H9 (cell line): ENCODE measurements at regions not wholly inside any gene's neighbourhood (a gene's known extent, or its start where the extent isn't known, plus 50 kb on each side); places are given as distances from the start of the nearest gene placed in this dataset.

Experiments
- DNase-seq: peaks from one replicate; pipeline ENCODE4 v3.0.0-alpha.2; 2017
- H2AFZ ChIP-seq: one replicate; pipeline ENCODE4 v1.6.1; 2013; ENCODE audit warnings: mild to moderate bottlenecking, low read length, control low read depth, moderate library complexity
- H2AK5ac ChIP-seq: 2 replicates; pipeline ENCODE4 v1.6.1; 2013; ENCODE audit warnings: low read length, control low read depth, mixed read lengths; ENCODE audit not compliant: insufficient read length
- H2BK120ac ChIP-seq: one replicate; pipeline ENCODE4 v1.6.1; 2013; ENCODE audit warnings: low read depth, mild to moderate bottlenecking, low read length, control low read depth, inconsistent platforms; ENCODE audit not compliant: poor library complexity, severe bottlenecking
- H2BK12ac ChIP-seq: 2 replicates; pipeline ENCODE4 v1.6.1; 2013; ENCODE audit warnings: low read length, control low read depth, mixed read lengths, low read depth; ENCODE audit not compliant: insufficient read length
- H2BK15ac ChIP-seq: 2 replicates; pipeline ENCODE4 v1.6.1; 2013; ENCODE audit warnings: low read depth, low read length, control low read depth
- H2BK20ac ChIP-seq: one replicate; pipeline ENCODE4 v1.6.1; 2013; ENCODE audit warnings: low read depth, mild to moderate bottlenecking, low read length, control low read depth, inconsistent platforms; ENCODE audit not compliant: poor library complexity, severe bottlenecking
- H2BK5ac ChIP-seq: 2 replicates; pipeline ENCODE4 v1.6.1; 2013; ENCODE audit warnings: low read length, control low read depth, mixed read lengths; ENCODE audit not compliant: insufficient read length
- H3K14ac ChIP-seq: 2 replicates; pipeline ENCODE4 v1.6.1; 2013; ENCODE audit warnings: low read length, control low read depth; ENCODE audit not compliant: insufficient read depth
- H3K18ac ChIP-seq: 2 replicates; pipeline ENCODE4 v1.6.1; 2013; ENCODE audit warnings: low read depth, mild to moderate bottlenecking, mixed read lengths, low read length, control low read depth; ENCODE audit not compliant: insufficient read length
- H3K23ac ChIP-seq: 2 replicates; pipeline ENCODE4 v1.6.1; 2013; ENCODE audit warnings: low read length, control low read depth, mixed read lengths, low read depth; ENCODE audit not compliant: insufficient read length
- H3K23me2 ChIP-seq: 2 replicates; pipeline ENCODE4 v1.6.1; 2013; ENCODE audit warnings: low read depth, mild to moderate bottlenecking, mixed read lengths, low read length, control low read depth; ENCODE audit not compliant: insufficient read length, poor library complexity, severe bottlenecking
- H3K27ac ChIP-seq: 2 replicates; pipeline ENCODE4 v1.5.1; 2013; ENCODE audit warnings: low read length, control low read depth, mixed read lengths, low read depth; ENCODE audit not compliant: insufficient read length
- H3K27me3 ChIP-seq: 2 replicates; pipeline ENCODE4 v1.6.1; 2013; ENCODE audit warnings: low read length, control low read depth, inconsistent platforms; ENCODE audit not compliant: insufficient read depth
- H3K4ac ChIP-seq: 2 replicates; pipeline ENCODE4 v1.6.1; 2013; ENCODE audit warnings: low read depth, mild to moderate bottlenecking, control low read depth, inconsistent platforms, low read length, moderate library complexity
- H3K4me1 ChIP-seq: 2 replicates; pipeline ENCODE4 v1.6.1; 2013; ENCODE audit warnings: low read length, control low read depth, inconsistent platforms; ENCODE audit not compliant: insufficient read depth
- H3K4me2 ChIP-seq: 2 replicates; pipeline ENCODE4 v1.6.1; 2013; ENCODE audit warnings: low read length, control low read depth, mixed read lengths; ENCODE audit not compliant: insufficient read length, insufficient read depth
- H3K56ac ChIP-seq: 2 replicates; pipeline ENCODE4 v1.6.1; 2013; ENCODE audit warnings: low read depth, mild to moderate bottlenecking, mixed read lengths, low read length, control low read depth; ENCODE audit not compliant: insufficient read length
- H3K79me1 ChIP-seq: 2 replicates; pipeline ENCODE4 v1.6.1; 2013; ENCODE audit warnings: low read depth, mild to moderate bottlenecking, moderate library complexity, low read length, control low read depth, inconsistent platforms; ENCODE audit not compliant: insufficient read depth, poor library complexity, severe bottlenecking
- H3K79me2 ChIP-seq: 2 replicates; pipeline ENCODE4 v1.6.1; 2013; ENCODE audit warnings: low read length, control low read depth, inconsistent platforms; ENCODE audit not compliant: insufficient read depth
- H3K9ac ChIP-seq: 2 replicates; pipeline ENCODE4 v1.6.1; 2013; ENCODE audit warnings: low read length, control low read depth, mixed read lengths; ENCODE audit not compliant: insufficient read length; ENCODE audit errors: extremely low read depth
- H3K9me3 ChIP-seq: one replicate; pipeline ENCODE4 v1.6.1; 2013; ENCODE audit warnings: low read depth, low read length, inconsistent platforms; ENCODE audit not compliant: control insufficient read depth
- H3T11ph ChIP-seq: one replicate; pipeline ENCODE4 v1.6.1; 2013; ENCODE audit warnings: mild to moderate bottlenecking, low read length, control low read depth, inconsistent platforms
- H4K20me1 ChIP-seq: one replicate; pipeline ENCODE4 v1.6.1; 2013; ENCODE audit not compliant: control insufficient read depth, insufficient read length, insufficient read depth
- H4K5ac ChIP-seq: 2 replicates; pipeline ENCODE4 v1.6.1; 2013; ENCODE audit warnings: low read depth, mild to moderate bottlenecking, mixed read lengths, low read length, control low read depth; ENCODE audit not compliant: insufficient read length
- H4K8ac ChIP-seq: replicated peaks from 2 replicates; pipeline ENCODE4 v1.6.1; 2013; ENCODE audit warnings: low read length, control low read depth, mixed read lengths, low read depth; ENCODE audit not compliant: insufficient read length
- H4K91ac ChIP-seq: 2 replicates; pipeline ENCODE4 v1.6.1; 2013; ENCODE audit warnings: low read depth, mild to moderate bottlenecking, moderate library complexity, mixed read lengths, low read length, control low read depth; ENCODE audit not compliant: insufficient read length
- H3K27ac Mint-ChIP-seq, 3 experiments: 2 replicates in 2 of 3; 3 replicates in 1 of 3; pipeline ENCODE4 v1.8.0; 2020 to 2021; ENCODE audit warnings: mixed read lengths in 3 of 3, mild to moderate bottlenecking in 1 of 3, moderate library complexity in 1 of 3
- H3K27me3 Mint-ChIP-seq: 2 replicates; pipeline ENCODE4 v1.8.0; 2021; ENCODE audit warnings: low read depth, mild to moderate bottlenecking, moderate library complexity, mixed read lengths
- H3K36me3 Mint-ChIP-seq, 3 experiments: 2 replicates in 2 of 3; 3 replicates in 1 of 3; pipeline ENCODE4 v1.8.0; 2020 to 2021; ENCODE audit warnings: low read depth in 3 of 3, mixed read lengths in 3 of 3; ENCODE audit not compliant: insufficient read depth in 1 of 3
- H3K4me1 Mint-ChIP-seq, 2 experiments: 2 replicates each; pipeline ENCODE4 v1.8.0; 2020; ENCODE audit warnings: mixed read lengths in 2 of 2
- H3K4me3 Mint-ChIP-seq, 2 experiments: 2 replicates in 1 of 2; 3 replicates in 1 of 2; pipeline ENCODE4 v1.8.0; 2020 to 2021; ENCODE audit warnings: mild to moderate bottlenecking in 2 of 2, mixed read lengths in 2 of 2, moderate library complexity in 1 of 2
- H3K9me3 Mint-ChIP-seq, 2 experiments: 2 replicates in 1 of 2; 3 replicates in 1 of 2; pipeline ENCODE4 v1.8.0; 2020; ENCODE audit warnings: mild to moderate bottlenecking in 2 of 2, mixed read lengths in 2 of 2, moderate library complexity in 1 of 2
- WGBS: extraction: QIAGEN DNeasy Blood & Tissue Kit; methylation state at CpG from one replicate; pipeline ENCODE4 v1.1.7; 2013; ENCODE audit warnings: missing lambda C conversion rate, low lambda C conversion rate, mixed read lengths; ENCODE audit not compliant: insufficient read length; ENCODE audit errors: extremely low coverage; 5-methylcytosine and 5-hydroxymethylcytosine counted together
- TF ChIP-seq, protein P1 (sequence below): fragments of 200-600 bp; sonication (generic); conservative IDR thresholded peaks from 3 replicates; pipeline ENCODE4 v1.8.0; 2021; ENCODE audit warnings: antibody characterized with exemption, mild to moderate bottlenecking

DNA sequence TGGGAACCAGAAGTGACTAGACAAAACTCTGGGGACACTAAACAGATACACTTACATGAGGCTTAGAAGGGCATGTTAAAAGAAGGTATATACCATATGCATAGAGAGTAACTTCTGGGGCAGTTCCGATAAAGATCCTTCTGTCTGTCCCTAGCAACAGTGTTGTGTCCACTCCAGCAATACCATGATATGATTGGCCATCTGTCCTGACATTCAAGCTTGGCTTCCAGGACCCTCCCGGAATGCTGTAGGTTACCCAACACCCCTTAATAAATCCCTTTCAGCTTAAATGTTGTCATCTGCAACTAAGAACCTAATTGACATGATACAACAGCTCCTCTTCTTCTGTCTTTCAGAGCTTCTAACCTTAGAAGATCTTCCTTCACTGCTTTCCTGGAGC is 307.7 kb downstream of the OMA1 start:
- no peak overlapping the region for H3K14ac ChIP-seq
- Mint-ChIP-seq H3K4me1 (peaks cover 45 to 55% of the 10 kb centered on the region in 2 experiments), H3K27me3 (no peaks in the 10 kb centered on the region), H3K36me3 (no peaks in the 10 kb centered on the region), H3K27ac (no peak overlapping the region; a peak in 1 of 7 replicates), H3K4me3 (no peak overlapping the region), H3K9me3 (no peaks in the 10 kb centered on the region)
- H3K79me2 ChIP-seq: no peaks in the 10 kb centered on the region
- no peak for DNase-seq
- H3K4me2 ChIP-seq: no peak overlapping the region
- H2AFZ ChIP-seq: no peak overlapping the region
- H4K20me1 ChIP-seq: no peaks in the 10 kb centered on the region
- no peak overlapping the region for H2BK20ac ChIP-seq
- no peak overlapping the region for H3K18ac ChIP-seq
- H4K91ac ChIP-seq: no peak overlapping the region
- H3K4ac ChIP-seq: no peak overlapping the region
- TF ChIP-seq, protein P1, sequence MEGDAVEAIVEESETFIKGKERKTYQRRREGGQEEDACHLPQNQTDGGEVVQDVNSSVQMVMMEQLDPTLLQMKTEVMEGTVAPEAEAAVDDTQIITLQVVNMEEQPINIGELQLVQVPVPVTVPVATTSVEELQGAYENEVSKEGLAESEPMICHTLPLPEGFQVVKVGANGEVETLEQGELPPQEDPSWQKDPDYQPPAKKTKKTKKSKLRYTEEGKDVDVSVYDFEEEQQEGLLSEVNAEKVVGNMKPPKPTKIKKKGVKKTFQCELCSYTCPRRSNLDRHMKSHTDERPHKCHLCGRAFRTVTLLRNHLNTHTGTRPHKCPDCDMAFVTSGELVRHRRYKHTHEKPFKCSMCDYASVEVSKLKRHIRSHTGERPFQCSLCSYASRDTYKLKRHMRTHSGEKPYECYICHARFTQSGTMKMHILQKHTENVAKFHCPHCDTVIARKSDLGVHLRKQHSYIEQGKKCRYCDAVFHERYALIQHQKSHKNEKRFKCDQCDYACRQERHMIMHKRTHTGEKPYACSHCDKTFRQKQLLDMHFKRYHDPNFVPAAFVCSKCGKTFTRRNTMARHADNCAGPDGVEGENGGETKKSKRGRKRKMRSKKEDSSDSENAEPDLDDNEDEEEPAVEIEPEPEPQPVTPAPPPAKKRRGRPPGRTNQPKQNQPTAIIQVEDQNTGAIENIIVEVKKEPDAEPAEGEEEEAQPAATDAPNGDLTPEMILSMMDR: no peak
- no peak overlapping the region for H4K8ac ChIP-seq
- no peaks in the 10 kb centered on the region for H3K79me1 ChIP-seq
- H2AK5ac ChIP-seq: no peak overlapping the region
- H3K4me1 ChIP-seq: peaks cover 14% of the 10 kb centered on the region
- H3K9ac ChIP-seq: no peak overlapping the region
- H3K56ac ChIP-seq: no peak overlapping the region
- H2BK120ac ChIP-seq: no peak overlapping the region
- no peaks in the 10 kb centered on the region for H3K27me3 ChIP-seq
- no peak overlapping the region for H4K5ac ChIP-seq
- H2BK5ac ChIP-seq: no peak overlapping the region
- H3K9me3 ChIP-seq: no peaks in the 10 kb centered on the region
- no peak overlapping the region for H3K23ac ChIP-seq
- WGBS: no CpG with 5 or more reads among the region's 2 CpGs
- H2BK12ac ChIP-seq: no peak overlapping the region
- peaks cover 3% of the 10 kb centered on the region for H3K23me2 ChIP-seq
- no peak overlapping the region for H2BK15ac ChIP-seq
- H3K27ac ChIP-seq: no peak overlapping the region
- no peak overlapping the region for H3T11ph ChIP-seq
